ENCODE measurements at regions not wholly inside any gene's neighbourhood (a gene's known extent, or its start where the extent isn't known, plus 50 kb on each side); places are given as distances from the start of the nearest gene placed in this dataset.

GRCh38 chrX:129071390-129071789 lies 451.9 kb downstream of the SMARCA1 start:
- TF ChIP-seq CTCF (IDR thresholded peaks at IDR 0.05; ENCODE audit: insufficient read depth, low read length, poor library complexity, severe bottlenecking) = no peak
- TF ChIP-seq EZH2phosphoT487 (conservative IDR thresholded peaks at IDR 0.05; ENCODE audit: low read length) = no peak

All from SU-DHL-6 (cell line).